Colonic mucosa (tissue), 4 donors: ENCODE measurements at regions not wholly inside any gene's neighbourhood (a gene's known extent, or its start where the extent isn't known, plus 50 kb on each side); places are given as distances from the start of the nearest gene placed in this dataset.

Experiments
- DNase-seq: peaks from one replicate; pipeline ENCODE4 v3.0.0-alpha.2; 2020
- H3K27ac ChIP-seq: fragments of 200-600 bp; one replicate; pipeline ENCODE4 v1.8.0; 2021
- H3K27me3 ChIP-seq: fragments of 200-600 bp; one replicate; pipeline ENCODE4 v1.8.0; 2021
- H3K36me3 ChIP-seq: fragments of 200-600 bp; one replicate; pipeline ENCODE4 v1.8.0; 2021
- H3K4me1 ChIP-seq: fragments of 200-600 bp; one replicate; pipeline ENCODE4 v1.8.0; 2021; ENCODE audit warnings: mild to moderate bottlenecking
- H3K4me3 ChIP-seq: fragments of 200-600 bp; one replicate; pipeline ENCODE4 v1.8.0; 2021
- H3K9ac ChIP-seq, 2 donors: one replicate each; pipeline ENCODE4 v1.7.0; 2013; ENCODE audit warnings: control low read depth in 2 of 2, low read depth in 2 of 2, low read length in 2 of 2
- H3K9me3 ChIP-seq: fragments of 200-600 bp; one replicate; pipeline ENCODE4 v1.8.0; 2021
- CTCF ChIP-seq: fragments of 200-600 bp; IDR thresholded peaks from one replicate; pipeline ENCODE4 v1.8.0; 2022; ENCODE audit warnings: antibody characterized with exemption, mild to moderate bottlenecking
- intact Hi-C: fragments of 100-400 bp; cut with DNase I; formaldehyde crosslinking; loops from one replicate; pipeline ENCODE4 v1.14.1; 2022
- donor health status: healthy.
- donor health status: DM: no; HTN: no; CAD: no.
- donor health status: DM: no; HTN: no; CAD: no.

- Histone ChIP-seq H3K27ac (no peak overlapping the region), H3K9me3 (no peaks in the 10 kb centered on the region), H3K9ac (no peak overlapping the region), H3K27me3 (no peaks in the 10 kb centered on the region), H3K4me1 (no peaks in the 10 kb centered on the region), H3K4me3 (no peak overlapping the region), H3K36me3 (no peaks in the 10 kb centered on the region)
- no peak for TF ChIP-seq CTCF
- DNase-seq = no peak
- intact Hi-C loops = no loop called here
Observed at GRCh38 chr7:17626235-17626634, 314.1 kb downstream of the SNX13 start.

- no peaks in the 10 kb centered on the region for H3K27me3 ChIP-seq
- H3K4me1 ChIP-seq = no peaks in the 10 kb centered on the region
- H3K36me3 ChIP-seq = no peaks in the 10 kb centered on the region
- no peak for TF ChIP-seq CTCF
- intact Hi-C loops = no loop called here
- no peak overlapping the region for H3K27ac ChIP-seq
- no peak for DNase-seq
- no peaks in the 10 kb centered on the region for H3K9me3 ChIP-seq
- H3K4me3 ChIP-seq = no peak overlapping the region
- no peak overlapping the region for H3K9ac ChIP-seq
Observed at GRCh38 chr7:17631061-17631460, 309.2 kb downstream of the SNX13 start.

GRCh38 chr7:17632384-17632783 is 307.9 kb downstream of the SNX13 start:
- no peaks in the 10 kb centered on the region for H3K4me1 ChIP-seq
- no peaks in the 10 kb centered on the region for H3K27me3 ChIP-seq
- no peaks in the 10 kb centered on the region for H3K9me3 ChIP-seq
- H3K4me3 ChIP-seq = no peak overlapping the region
- DNase-seq = no peak
- intact Hi-C loops = no loop called here
- no peak overlapping the region for H3K9ac ChIP-seq
- no peak for TF ChIP-seq CTCF
- H3K36me3 ChIP-seq = no peaks in the 10 kb centered on the region
- no peak overlapping the region for H3K27ac ChIP-seq

- Histone ChIP-seq H3K36me3 (no peaks in the 10 kb centered on the region), H3K4me3 (no peak overlapping the region), H3K4me1 (no peaks in the 10 kb centered on the region), H3K9me3 (no peaks in the 10 kb centered on the region), H3K27me3 (no peaks in the 10 kb centered on the region), H3K27ac (no peak overlapping the region), H3K9ac (no peak overlapping the region)
- no peak for DNase-seq
- intact Hi-C loops = no loop called here
- no peak for TF ChIP-seq CTCF
Observed at GRCh38 chr7:17633067-17633466, 307.2 kb downstream of the SNX13 start.

- Histone ChIP-seq H3K4me3 (no peak overlapping the region), H3K27me3 (no peaks in the 10 kb centered on the region), H3K27ac (no peak overlapping the region), H3K9me3 (no peaks in the 10 kb centered on the region), H3K36me3 (no peaks in the 10 kb centered on the region), H3K9ac (no peak overlapping the region), H3K4me1 (no peaks in the 10 kb centered on the region)
- DNase-seq = no peak
- no peak for TF ChIP-seq CTCF
- intact Hi-C loops = no loop called here
Observed at GRCh38 chr7:17638727-17639126, 301.6 kb downstream of the SNX13 start.
